HG03097 (cell line): ENCODE measurements at regions not wholly inside any gene's neighbourhood (a gene's known extent, or its start where the extent isn't known, plus 50 kb on each side); places are given as distances from the start of the nearest gene placed in this dataset.

Experiments used
- ATAC-seq: cut with Tn5 transposase; IDR thresholded peaks from one replicate; pipeline ENCODE4 v1.9.1; 2021; ENCODE audit not compliant: unreplicated experiment, low FRiP score

DNA sequence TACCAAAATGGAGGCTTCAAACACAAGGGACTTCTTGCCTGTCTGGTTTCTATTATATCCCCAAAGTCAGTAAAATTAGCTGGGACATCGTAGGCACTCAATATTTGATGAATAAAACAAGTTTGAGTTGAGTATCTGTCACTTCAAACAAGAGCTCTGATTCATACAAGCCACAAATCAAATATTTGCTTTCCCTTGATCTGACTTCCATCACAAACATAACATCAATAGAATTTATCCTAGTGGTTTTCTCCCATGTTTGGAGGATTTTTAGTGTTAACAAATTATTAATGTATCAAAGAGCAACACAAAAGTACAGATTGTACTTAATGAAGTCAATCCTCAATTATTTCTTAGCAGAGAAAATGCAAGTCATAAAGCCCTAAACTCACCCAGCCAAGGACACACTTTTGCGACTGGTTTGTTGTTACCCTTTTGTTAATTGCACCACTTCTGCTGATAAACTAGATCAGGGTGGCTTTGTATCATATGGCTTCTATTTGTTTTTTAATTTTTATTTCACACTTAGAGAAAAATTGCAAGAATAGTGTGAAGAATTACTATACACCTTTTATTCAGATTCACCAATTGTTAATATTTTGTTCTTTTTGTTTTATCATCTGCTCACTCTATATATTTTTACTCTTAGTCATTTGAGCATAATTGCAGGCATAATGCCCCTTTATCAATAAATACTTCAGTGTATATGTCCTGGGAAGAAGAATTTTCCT lies 117.4 kb upstream of the PRDM1 start:
- ATAC-seq = no peak

GRCh38 chr6:105967917-105968602 lies 118.1 kb upstream of the PRDM1 start:
- ATAC-seq = no peak

DNA sequence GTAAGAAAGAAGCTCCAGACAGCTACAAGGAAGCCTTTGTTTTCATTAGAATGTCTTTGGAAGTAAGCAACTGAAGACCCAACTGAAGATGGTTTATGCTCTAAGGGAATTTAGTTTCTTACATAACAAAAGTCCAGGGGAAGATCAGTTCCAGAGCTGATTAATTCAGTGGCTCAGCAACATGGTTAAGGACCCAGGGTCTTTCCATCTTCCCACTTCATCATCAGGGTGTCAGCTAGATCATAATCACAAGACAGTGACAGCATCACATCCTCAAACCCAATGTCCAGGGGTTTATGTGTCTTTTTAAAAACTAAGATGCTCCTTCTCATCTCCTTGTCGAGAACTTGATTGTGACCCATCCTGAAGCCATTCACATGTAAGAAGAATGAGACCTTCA lies 119.7 kb upstream of the PRDM1 start:
- ATAC-seq = no peak

DNA sequence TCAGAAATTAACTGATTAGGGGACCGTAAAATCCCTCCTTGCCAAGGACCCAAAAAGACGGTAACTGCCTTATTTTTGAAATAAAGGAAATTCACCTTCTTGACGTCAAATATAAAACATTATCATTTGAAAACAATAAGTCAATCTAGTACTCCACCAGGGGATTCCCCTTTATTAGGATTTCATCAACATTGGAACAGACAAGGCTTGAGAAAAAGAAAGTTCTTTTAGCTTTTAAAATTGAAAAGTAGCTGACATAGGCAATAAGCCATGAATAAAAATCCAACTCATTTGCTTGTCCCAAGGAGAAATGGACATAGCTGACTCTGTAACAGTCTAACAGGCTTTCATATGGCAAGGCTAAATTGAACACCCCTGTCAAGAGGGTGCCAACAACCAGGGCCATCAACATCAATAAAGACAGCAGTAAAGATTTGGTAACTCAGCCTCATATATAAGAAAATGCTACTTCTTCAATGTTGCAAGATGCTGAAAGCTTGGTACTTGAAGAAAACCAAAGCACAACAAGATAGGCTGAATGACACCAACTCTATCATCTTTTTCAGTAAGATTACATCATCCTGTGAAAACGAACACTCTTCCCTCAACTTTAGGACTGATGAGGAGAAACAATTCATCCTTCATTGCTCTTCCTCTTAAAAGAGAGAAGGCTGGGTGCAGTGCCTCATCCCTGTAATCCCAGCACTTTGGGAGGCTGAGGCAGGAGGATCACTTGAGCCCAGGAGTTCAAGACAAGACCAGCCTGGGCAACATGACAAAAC lies 121.0 kb upstream of the PRDM1 start:
- ATAC-seq = no peak

GRCh38 chr6:105954148-105954547 lies 132.0 kb upstream of the PRDM1 start:
- no peak for ATAC-seq

- ATAC-seq = no peak
Measured at GRCh38 chr6:105952772-105953690, 133.1 kb upstream of the PRDM1 start.

- no peak for ATAC-seq
Measured at GRCh38 chr6:105952326-105952725, 133.8 kb upstream of the PRDM1 start.

GRCh38 chr6:105951322-105951721 lies 134.8 kb upstream of the PRDM1 start:
- ATAC-seq = no peak

DNA sequence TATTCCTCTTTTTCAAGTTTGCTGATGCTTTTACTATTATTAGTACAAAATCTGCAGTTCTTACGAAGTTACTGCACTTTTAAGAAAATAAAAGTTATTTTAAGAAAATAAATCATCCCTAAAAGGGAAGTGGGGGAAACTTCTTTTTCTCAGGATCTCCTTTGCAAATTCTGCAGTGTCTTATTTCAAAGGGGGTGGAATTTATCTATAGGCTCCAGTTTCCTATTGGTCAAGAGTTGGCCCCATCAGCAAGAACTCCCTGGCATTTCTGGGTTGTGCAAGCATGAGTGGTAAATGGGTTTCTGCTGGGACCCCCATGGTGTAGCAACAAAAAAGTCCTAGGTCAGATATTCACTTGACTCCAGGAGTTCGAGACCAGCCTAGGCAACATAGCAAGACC lies 136.3 kb upstream of the PRDM1 start:
- no peak for ATAC-seq

GRCh38 chr6:105943514-105943913 lies 142.6 kb upstream of the PRDM1 start:
- ATAC-seq = no peak

GRCh38 chr6:105941621-105942412 lies 144.3 kb upstream of the PRDM1 start:
- no peak for ATAC-seq

DNA sequence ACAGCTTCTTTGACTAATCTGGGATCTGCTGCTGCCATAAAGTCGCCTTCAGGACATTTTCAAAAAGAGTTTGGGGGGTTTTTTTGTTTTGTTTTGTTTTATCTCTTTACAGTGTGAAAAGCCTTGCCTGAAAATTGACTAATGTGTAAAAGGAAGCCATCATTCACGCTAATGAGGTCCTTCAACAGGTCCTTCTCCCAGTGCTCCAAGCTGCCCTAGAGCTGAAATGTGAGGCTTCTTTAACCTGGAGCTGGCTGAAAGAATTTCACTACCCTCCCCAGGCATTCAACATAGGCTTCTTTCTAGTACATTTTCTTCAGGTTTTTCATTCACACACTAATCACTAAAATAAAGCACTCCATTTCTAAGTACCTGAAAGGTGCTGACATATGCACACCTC lies 145.1 kb upstream of the PRDM1 start:
- no peak for ATAC-seq

- ATAC-seq = no peak
Measured at GRCh38 chr6:105936972-105937371, 149.2 kb upstream of the PRDM1 start.

- no peak for ATAC-seq
Measured at GRCh38 chr6:105935416-105935815, 150.7 kb upstream of the PRDM1 start.

- ATAC-seq = no peak
Measured at GRCh38 chr6:105934708-105935107, 151.4 kb upstream of the PRDM1 start.

- no peak for ATAC-seq
Measured at GRCh38 chr6:105932440-105932839, 153.7 kb upstream of the PRDM1 start.

DNA sequence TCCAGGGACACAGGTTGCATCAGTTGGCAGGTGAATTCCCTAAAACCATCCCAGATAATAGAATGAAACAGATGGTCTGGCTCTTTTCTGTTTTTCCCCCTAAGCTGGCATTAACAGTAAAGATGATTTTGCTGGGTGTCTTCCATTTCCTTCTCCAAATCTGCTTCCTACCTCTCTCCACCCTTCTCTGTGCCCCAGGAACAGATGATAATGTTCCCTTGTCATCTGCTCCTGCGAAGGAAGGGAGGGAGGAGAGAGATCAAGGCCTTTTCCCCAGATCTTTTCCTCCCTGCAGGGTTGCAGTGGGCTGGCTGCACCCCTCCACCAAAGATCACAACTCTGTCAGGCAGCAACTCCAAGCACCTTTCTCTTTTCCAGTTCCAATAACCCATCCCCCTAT lies 156.5 kb upstream of the PRDM1 start:
- no peak for ATAC-seq

GRCh38 chr6:105926318-105926717 lies 159.8 kb upstream of the PRDM1 start:
- no peak for ATAC-seq

DNA sequence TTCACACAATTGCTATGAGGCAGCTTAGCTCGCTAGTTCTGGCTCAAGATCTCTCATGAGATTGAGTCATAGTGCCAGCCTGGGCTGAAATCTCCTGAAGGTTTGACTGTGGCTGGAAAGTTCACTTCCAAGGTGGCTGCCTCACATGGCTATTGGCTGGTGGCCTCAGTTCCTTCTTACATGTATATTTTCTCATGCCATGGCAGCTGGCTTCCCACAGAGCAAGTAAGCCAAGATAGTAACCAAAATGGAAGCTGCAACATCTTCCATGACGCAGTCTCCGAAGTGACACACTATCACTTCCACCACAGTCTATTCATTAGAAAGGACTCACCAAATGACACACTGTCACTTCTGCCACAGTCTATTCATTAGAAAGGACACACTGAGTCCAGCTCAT lies 160.4 kb upstream of the PRDM1 start:
- no peak for ATAC-seq

DNA sequence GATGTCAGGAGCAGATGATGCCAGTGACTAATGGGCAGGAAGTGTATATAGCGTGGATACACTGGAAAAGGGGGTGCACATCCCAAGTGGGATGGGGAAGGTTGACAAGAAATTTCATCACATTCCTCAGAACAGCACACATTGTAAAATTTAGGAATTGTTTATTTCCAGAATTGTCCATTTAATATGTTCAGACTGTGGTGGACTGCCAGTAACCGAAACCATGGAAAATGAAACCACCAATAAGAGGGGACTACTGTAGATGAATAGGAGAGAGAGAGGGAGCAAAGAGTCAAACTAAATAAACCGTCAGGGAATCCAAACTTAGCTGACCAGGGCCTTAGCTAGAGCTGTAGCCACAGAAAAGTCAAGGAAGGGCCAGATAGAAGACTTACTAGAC lies 164.4 kb upstream of the PRDM1 start:
- ATAC-seq = no peak
